ENCODE measurements at regions not wholly inside any gene's neighbourhood (a gene's known extent, or its start where the extent isn't known, plus 50 kb on each side); places are given as distances from the start of the nearest gene placed in this dataset.

DNA sequence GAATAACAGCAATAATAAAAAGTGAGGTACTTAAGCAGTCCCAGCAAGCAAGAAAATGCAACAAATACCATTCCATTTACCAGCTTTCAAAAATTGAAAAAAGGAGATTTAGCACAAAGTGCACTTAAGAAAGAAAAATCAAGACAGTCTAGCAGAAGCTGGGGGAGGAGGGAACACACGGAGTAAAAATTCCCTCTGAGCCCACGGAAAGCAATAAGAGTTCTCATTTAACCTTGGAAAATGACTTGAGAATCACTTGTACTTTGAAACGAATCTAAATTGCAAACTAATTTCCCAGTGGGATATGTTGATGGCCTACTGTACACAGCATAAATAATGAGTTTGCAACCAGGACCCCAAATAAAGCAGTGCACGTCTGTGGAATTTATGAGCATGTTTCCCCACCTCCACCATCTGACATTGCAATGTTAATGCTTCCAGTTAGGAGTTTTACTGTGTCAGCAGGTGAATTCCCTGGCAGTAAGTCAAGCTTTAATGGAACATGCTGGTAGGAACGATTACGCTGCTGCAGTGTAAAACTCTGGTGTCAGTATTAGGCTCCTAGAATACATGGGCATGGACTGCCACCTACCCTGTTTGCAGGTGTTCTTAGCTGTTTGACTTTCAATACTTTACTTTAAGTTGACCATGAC is 386.8 kb downstream of the HDGFL1 start:
- TF ChIP-seq POLR2A (IDR thresholded peaks at IDR 0.05) (no peak), POLR2AphosphoS5 (IDR thresholded peaks at IDR 0.05) (no peak), EP300 (IDR thresholded peaks at IDR 0.05; ENCODE audit: low read depth) (no peak)
- TF ChIP-seq, protein P1, sequence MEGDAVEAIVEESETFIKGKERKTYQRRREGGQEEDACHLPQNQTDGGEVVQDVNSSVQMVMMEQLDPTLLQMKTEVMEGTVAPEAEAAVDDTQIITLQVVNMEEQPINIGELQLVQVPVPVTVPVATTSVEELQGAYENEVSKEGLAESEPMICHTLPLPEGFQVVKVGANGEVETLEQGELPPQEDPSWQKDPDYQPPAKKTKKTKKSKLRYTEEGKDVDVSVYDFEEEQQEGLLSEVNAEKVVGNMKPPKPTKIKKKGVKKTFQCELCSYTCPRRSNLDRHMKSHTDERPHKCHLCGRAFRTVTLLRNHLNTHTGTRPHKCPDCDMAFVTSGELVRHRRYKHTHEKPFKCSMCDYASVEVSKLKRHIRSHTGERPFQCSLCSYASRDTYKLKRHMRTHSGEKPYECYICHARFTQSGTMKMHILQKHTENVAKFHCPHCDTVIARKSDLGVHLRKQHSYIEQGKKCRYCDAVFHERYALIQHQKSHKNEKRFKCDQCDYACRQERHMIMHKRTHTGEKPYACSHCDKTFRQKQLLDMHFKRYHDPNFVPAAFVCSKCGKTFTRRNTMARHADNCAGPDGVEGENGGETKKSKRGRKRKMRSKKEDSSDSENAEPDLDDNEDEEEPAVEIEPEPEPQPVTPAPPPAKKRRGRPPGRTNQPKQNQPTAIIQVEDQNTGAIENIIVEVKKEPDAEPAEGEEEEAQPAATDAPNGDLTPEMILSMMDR (IDR thresholded peaks at IDR 0.05), result no peak

Data from transverse colon (tissue), 4 donors.